Central memory CD8-positive, alpha-beta T cell (primary cell): ENCODE measurements at regions not wholly inside any gene's neighbourhood (a gene's known extent, or its start where the extent isn't known, plus 50 kb on each side); places are given as distances from the start of the nearest gene placed in this dataset.
A peak's percentile ranks its signal among the peaks of the same experiment; 100 is the strongest.
"Not testable (repeated sequence)": the region's sequence is repeated elsewhere in the genome, so short reads cannot be mapped to it uniquely, and the experiment has no call there.

ENCODE experiments used
- ATAC-seq: fragments of 150-1000 bp; cut with Tn5 transposase; replicated peaks from 2 replicates; pipeline ENCODE4 v1.10.0; 2022; ENCODE audit warnings: mild to moderate bottlenecking, moderate FRiP score, moderate number of reproducible peaks; ENCODE audit not compliant: poor library complexity, severe bottlenecking; ENCODE audit errors: extremely low read depth
- DNase-seq, 2 donors: peaks; one replicate each; pipeline ENCODE4 v3.0.0; 2021; ENCODE audit warnings: low spot score in 2 of 2
- H3K27ac Mint-ChIP-seq: one replicate; pipeline ENCODE4 v1.8.0; 2022; ENCODE audit warnings: low read depth, mild to moderate bottlenecking, moderate library complexity, mixed read lengths
- H3K27me3 Mint-ChIP-seq: one replicate; pipeline ENCODE4 v1.8.0; 2022; ENCODE audit warnings: mixed read lengths
- H3K36me3 Mint-ChIP-seq: one replicate; pipeline ENCODE4 v1.8.0; 2022; ENCODE audit warnings: mild to moderate bottlenecking, moderate library complexity, mixed read lengths; ENCODE audit not compliant: insufficient read depth
- H3K4me1 Mint-ChIP-seq: one replicate; pipeline ENCODE4 v1.8.0; 2022; ENCODE audit warnings: mixed read lengths
- H3K4me3 Mint-ChIP-seq: one replicate; pipeline ENCODE4 v1.8.0; 2022; ENCODE audit warnings: mild to moderate bottlenecking, moderate library complexity, mixed read lengths
- H3K9me3 Mint-ChIP-seq: one replicate; pipeline ENCODE4 v1.8.0; 2022; ENCODE audit warnings: mixed read lengths

DNA sequence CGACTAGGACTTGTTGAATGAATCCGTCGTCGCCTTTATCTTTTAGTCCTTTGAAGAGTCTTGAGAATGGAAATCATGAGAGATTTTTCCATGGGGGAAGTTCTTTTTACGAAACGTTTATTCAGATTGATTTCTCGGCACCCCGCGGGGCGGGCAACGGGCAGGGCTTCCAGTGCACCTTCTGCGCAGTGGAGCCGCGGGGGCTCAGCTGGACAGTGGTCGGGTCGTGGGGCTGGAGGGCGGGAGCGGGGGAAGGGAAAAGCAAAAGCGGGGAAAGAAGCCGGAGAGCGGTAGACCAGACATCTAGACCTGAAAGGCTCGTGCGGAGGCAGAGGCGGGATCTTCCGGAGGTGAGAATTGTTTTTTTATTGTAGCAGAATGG is 103.0 kb downstream of the NBPF11 start:
- DNase-seq, H3K4me1 Mint-ChIP-seq, H3K27ac Mint-ChIP-seq, H3K36me3 Mint-ChIP-seq, H3K27me3 Mint-ChIP-seq, H3K9me3 Mint-ChIP-seq, ATAC-seq: not testable (repeated sequence)
- H3K4me3 Mint-ChIP-seq = peak overlapping the region; percentile 74

DNA sequence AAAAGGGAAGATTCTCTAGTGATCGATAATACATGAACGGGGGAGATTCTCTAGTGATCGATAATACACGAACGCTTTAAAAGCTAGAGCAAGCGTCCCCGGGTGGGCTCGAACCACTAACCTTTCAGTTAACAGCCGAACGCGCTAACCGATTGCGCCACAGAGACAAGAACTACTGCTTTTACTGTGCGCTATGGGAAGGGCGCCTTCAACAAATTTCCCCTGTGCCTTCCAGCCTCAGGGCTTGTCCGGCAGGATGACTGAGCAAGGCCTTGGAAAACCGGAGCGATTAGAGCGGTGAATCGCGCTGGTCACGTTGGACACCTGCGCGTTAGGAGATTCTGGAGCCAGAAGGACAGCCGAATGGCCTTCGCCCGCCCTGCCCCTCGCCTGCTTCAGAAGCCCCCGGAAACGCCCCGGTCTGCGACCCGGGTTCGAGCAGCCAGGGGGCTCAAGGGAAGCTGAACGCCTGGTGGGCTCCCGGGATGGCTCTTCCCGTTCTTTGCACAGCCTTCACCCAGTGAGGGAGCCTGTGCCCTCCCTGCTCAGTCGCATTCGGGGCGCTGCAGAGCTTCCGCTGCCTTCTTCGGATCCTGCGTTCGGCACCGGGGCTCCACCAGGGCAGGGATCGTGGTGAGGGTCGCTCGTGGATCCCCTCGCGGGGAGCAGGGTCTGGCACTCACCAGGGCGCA is 103.5 kb downstream of the NBPF11 start:
- not testable (repeated sequence) for DNase-seq, H3K36me3 Mint-ChIP-seq, H3K27ac Mint-ChIP-seq

DNA sequence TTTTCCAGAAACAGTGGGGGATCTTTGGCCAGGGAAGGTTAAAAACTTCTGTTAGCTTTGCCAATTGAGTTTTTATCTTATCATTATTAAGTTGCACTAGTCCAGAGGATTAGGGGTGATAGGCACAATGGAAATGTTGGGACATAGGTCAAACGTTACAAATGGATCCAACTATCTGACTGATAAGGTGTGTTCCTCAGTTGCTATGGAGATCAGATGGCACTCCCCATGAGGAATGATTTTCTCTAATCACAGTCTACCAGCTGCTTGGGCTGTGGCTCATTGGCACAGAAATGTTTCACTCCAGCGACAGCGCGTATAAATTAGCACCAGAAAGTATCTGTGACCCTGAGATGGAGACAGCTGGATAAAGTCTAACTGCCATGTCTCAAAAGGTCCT is 106.2 kb downstream of the NBPF11 start:
- not testable (repeated sequence) for H3K27me3 Mint-ChIP-seq, H3K27ac Mint-ChIP-seq, DNase-seq, H3K4me1 Mint-ChIP-seq, H3K9me3 Mint-ChIP-seq, ATAC-seq, H3K4me3 Mint-ChIP-seq, H3K36me3 Mint-ChIP-seq

More for the DNA sequence above, 103.5 kb downstream of the NBPF11 start:
- not testable (repeated sequence) for H3K9me3 Mint-ChIP-seq, ATAC-seq, H3K27me3 Mint-ChIP-seq, H3K4me1 Mint-ChIP-seq
- peak overlapping the region; percentile 74 for H3K4me3 Mint-ChIP-seq

DNA sequence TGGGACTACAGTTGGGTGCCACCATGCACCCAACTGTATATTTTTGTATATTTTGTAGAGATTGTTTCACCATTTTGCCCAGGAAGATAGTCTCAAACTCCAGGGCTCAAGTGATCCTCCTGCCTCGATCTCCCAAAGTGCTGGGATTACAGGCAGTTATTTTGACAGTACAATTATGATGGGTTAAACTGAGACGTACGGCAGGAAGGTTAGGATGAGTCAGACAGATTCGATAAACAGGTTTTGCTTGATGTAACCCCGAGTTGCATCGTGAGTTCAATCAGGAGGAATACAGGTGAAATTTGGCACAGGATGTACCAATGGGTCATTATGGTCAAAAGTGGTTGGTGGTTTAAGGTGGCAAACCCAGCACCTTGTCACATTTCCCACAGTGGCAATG is 107.6 kb downstream of the NBPF11 start:
- H3K27ac Mint-ChIP-seq, DNase-seq, H3K27me3 Mint-ChIP-seq, H3K9me3 Mint-ChIP-seq, H3K4me1 Mint-ChIP-seq, H3K4me3 Mint-ChIP-seq, H3K36me3 Mint-ChIP-seq: not testable (repeated sequence)
- peak; percentile 24 for ATAC-seq
